OCI-LY1 (cell line): ENCODE measurements at regions not wholly inside any gene's neighbourhood (a gene's known extent, or its start where the extent isn't known, plus 50 kb on each side); places are given as distances from the start of the nearest gene placed in this dataset.

Experiments
- H2AFZ ChIP-seq: fragments of 200-600 bp; sonication (generic), shearing (Covaris generic); 2 replicates; pipeline ENCODE4 v1.6.0; 2014; ENCODE audit warnings: antibody characterized with exemption, mild to moderate bottlenecking, low read length
- H3F3A ChIP-seq: fragments of 200-600 bp; sonication (generic), shearing (Covaris generic); 2 replicates; pipeline ENCODE4 v1.6.0; 2014; ENCODE audit warnings: mild to moderate bottlenecking, antibody characterized with exemption, low read length, moderate library complexity; ENCODE audit not compliant: insufficient read depth
- H3K27ac ChIP-seq: fragments of 200-600 bp; sonication (generic); 2 replicates; pipeline ENCODE4 v1.5.1; 2014; ENCODE audit warnings: low read length, mixed run types, mild to moderate bottlenecking, low read depth; ENCODE audit not compliant: poor library complexity, severe bottlenecking
- H3K27me3 ChIP-seq: fragments of 200-600 bp; sonication (generic); 2 replicates; pipeline ENCODE4 v1.6.0; 2014; ENCODE audit warnings: antibody characterized with exemption, mild to moderate bottlenecking, low read length, moderate library complexity; ENCODE audit not compliant: insufficient read depth
- H3K36me3 ChIP-seq: fragments of 200-600 bp; sonication (generic); 2 replicates; pipeline ENCODE4 v1.6.1; 2014; ENCODE audit warnings: mild to moderate bottlenecking, antibody characterized with exemption, low read length, moderate library complexity, mixed read lengths; ENCODE audit not compliant: insufficient read depth
- H3K4me1 ChIP-seq: fragments of 200-600 bp; sonication (generic); 2 replicates; pipeline ENCODE4 v1.5.1; 2014; ENCODE audit warnings: mild to moderate bottlenecking, low read length, moderate library complexity; ENCODE audit not compliant: insufficient read depth, severe bottlenecking
- H3K4me2 ChIP-seq: fragments of 200-600 bp; sonication (generic), shearing (Covaris generic); 2 replicates; pipeline ENCODE4 v1.6.1; 2014; ENCODE audit warnings: low read length
- H3K4me3 ChIP-seq: fragments of 200-600 bp; sonication (generic); 2 replicates; pipeline ENCODE4 v1.5.1; 2014; ENCODE audit warnings: low read length, low read depth, mild to moderate bottlenecking, mixed read lengths; ENCODE audit not compliant: poor library complexity, severe bottlenecking
- H3K79me2 ChIP-seq: fragments of 200-600 bp; shearing (Covaris generic); 2 replicates; pipeline ENCODE4 v1.6.1; 2016; ENCODE audit warnings: mixed run types, low read length, mixed read lengths; ENCODE audit not compliant: insufficient read depth
- H3K9ac ChIP-seq: fragments of 200-600 bp; sonication (generic), shearing (Covaris generic); 2 replicates; pipeline ENCODE4 v1.6.1; 2014; ENCODE audit warnings: mild to moderate bottlenecking, low read length, mixed read lengths
- H3K9me2 ChIP-seq: fragments of 200-600 bp; sonication (generic), shearing (Covaris generic); 2 replicates; pipeline ENCODE4 v1.6.1; 2014; ENCODE audit warnings: low read depth, mild to moderate bottlenecking, low read length, mixed read lengths
- H3K9me3 ChIP-seq: fragments of 200-600 bp; shearing (Covaris generic); 2 replicates; pipeline ENCODE4 v1.6.1; 2014; ENCODE audit warnings: low read length, mixed read lengths
- H4K20me1 ChIP-seq: fragments of 200-600 bp; sonication (generic), shearing (Covaris generic); 2 replicates; pipeline ENCODE4 v1.6.0; 2016; ENCODE audit warnings: mild to moderate bottlenecking, low read length; ENCODE audit not compliant: insufficient read depth
- CTCF ChIP-seq: fragments of 200-600 bp; sonication (generic), shearing (Covaris generic); IDR thresholded peaks from 2 replicates; pipeline ENCODE4 v1.5.1; 2017; ENCODE audit warnings: mild to moderate bottlenecking, antibody characterized with exemption, low read length, moderate library complexity, mixed read lengths
- EZH2 ChIP-seq: fragments of 200-600 bp; sonication (generic), shearing (Covaris generic); IDR thresholded peaks from 2 replicates; pipeline ENCODE4 v1.8.0; 2017; ENCODE audit warnings: borderline replicate concordance, mixed run types, mild to moderate bottlenecking, antibody characterized with exemption, low read length, moderate library complexity, mixed read lengths

GRCh38 chr4:188197566-188197965 is 58.3 kb downstream of the TRIML1 start:
- no peaks in the 10 kb centered on the region for H3K27me3 ChIP-seq
- H3K36me3 ChIP-seq, result no peaks in the 10 kb centered on the region
- H3K9me2 ChIP-seq, result no peaks in the 10 kb centered on the region
- H3K9ac ChIP-seq, result no peak overlapping the region
- no peak overlapping the region for H2AFZ ChIP-seq
- H4K20me1 ChIP-seq, result no peaks in the 10 kb centered on the region
- H3K4me3 ChIP-seq, result no peak overlapping the region
- no peaks in the 10 kb centered on the region for H3F3A ChIP-seq
- H3K79me2 ChIP-seq, result no peaks in the 10 kb centered on the region
- no peak overlapping the region for H3K4me2 ChIP-seq
- no peaks in the 10 kb centered on the region for H3K4me1 ChIP-seq
- no peak for TF ChIP-seq CTCF
- TF ChIP-seq EZH2, result no peak
- no peak overlapping the region for H3K27ac ChIP-seq
- H3K9me3 ChIP-seq, result no peaks in the 10 kb centered on the region

GRCh38 chr4:188198982-188199792 is 59.9 kb downstream of the TRIML1 start:
- Histone ChIP-seq H3K27ac (no peak overlapping the region), H3K36me3 (no peaks in the 10 kb centered on the region), H3K27me3 (no peaks in the 10 kb centered on the region)

GRCh38 chr4:188201851-188202250 is 62.6 kb downstream of the TRIML1 start:
- Histone ChIP-seq H3K9ac (no peak overlapping the region), H3K4me3 (no peak overlapping the region), H3K4me1 (no peaks in the 10 kb centered on the region), H3K36me3 (no peaks in the 10 kb centered on the region), H3K27me3 (no peaks in the 10 kb centered on the region), H3K27ac (no peak overlapping the region), H4K20me1 (no peaks in the 10 kb centered on the region), H3K9me2 (no peaks in the 10 kb centered on the region), H3K9me3 (no peaks in the 10 kb centered on the region), H2AFZ (no peak overlapping the region), H3K79me2 (no peaks in the 10 kb centered on the region), H3F3A (no peaks in the 10 kb centered on the region), H3K4me2 (no peak overlapping the region)
- TF ChIP-seq EZH2 (no peak), CTCF (no peak)

More at GRCh38 chr4:188198982-188199792, 59.9 kb downstream of the TRIML1 start:
- H2AFZ ChIP-seq, result no peak overlapping the region
- H3K4me3 ChIP-seq, result no peak overlapping the region
- TF ChIP-seq EZH2 (no peak), CTCF (no peak)
- no peaks in the 10 kb centered on the region for H3K4me1 ChIP-seq
- H3K9me3 ChIP-seq, result no peaks in the 10 kb centered on the region
- H3F3A ChIP-seq, result no peaks in the 10 kb centered on the region
- no peaks in the 10 kb centered on the region for H3K79me2 ChIP-seq
- H3K9ac ChIP-seq, result no peak overlapping the region
- no peak overlapping the region for H3K4me2 ChIP-seq
- H3K9me2 ChIP-seq, result no peaks in the 10 kb centered on the region
- H4K20me1 ChIP-seq, result no peaks in the 10 kb centered on the region
